Breast epithelium (tissue), 4 donors: ENCODE measurements at regions not wholly inside any gene's neighbourhood (a gene's known extent, or its start where the extent isn't known, plus 50 kb on each side); places are given as distances from the start of the nearest gene placed in this dataset.

ENCODE experiments used
- DNase-seq, 2 donors: peaks; one replicate each; pipeline ENCODE4 v3.0.0-alpha.2; 2019; ENCODE audit warnings: low spot score in 2 of 2
- H3K27ac ChIP-seq, 2 donors: fragments of 200-600 bp; sonication (generic) in 1 of 2; one replicate each; pipeline ENCODE4 v1.5.1; 2016 to 2019; ENCODE audit warnings: mild to moderate bottlenecking in 1 of 2
- H3K27me3 ChIP-seq, 2 donors: fragments of 200-600 bp; sonication (generic) in 1 of 2; one replicate each; pipeline versions ENCODE4 v1.5.1 to v1.6.0; 2017 to 2019; ENCODE audit warnings: control low read depth in 1 of 2, mild to moderate bottlenecking in 1 of 2
- H3K36me3 ChIP-seq: fragments of 200-600 bp; one replicate; pipeline ENCODE4 v1.5.1; 2019
- H3K4me1 ChIP-seq, 2 donors: fragments of 200-600 bp; sonication (generic); one replicate each; pipeline ENCODE4 v1.5.1; 2016 to 2019; ENCODE audit warnings: control low read depth in 1 of 2
- H3K4me3 ChIP-seq, 3 donors: fragments of 200-600 bp; sonication (generic); 1 replicate in 2 of 3; 2 replicates in 1 of 3; pipeline ENCODE4 v1.5.1; 2016 to 2019; ENCODE audit warnings: mild to moderate bottlenecking in 3 of 3, moderate library complexity in 2 of 3
- H3K9me3 ChIP-seq, 2 donors: fragments of 200-600 bp; sonication (generic) in 1 of 2; one replicate each; pipeline ENCODE4 v1.5.1; 2016 to 2019; ENCODE audit warnings: control low read depth in 1 of 2
- POLR2A ChIP-seq: fragments of 450-650 bp; IDR thresholded peaks from one replicate; pipeline ENCODE4 v1.6.1; 2016; ENCODE audit warnings: antibody characterized with exemption, mild to moderate bottlenecking, moderate library complexity
- POLR2AphosphoS5 ChIP-seq, 3 donors: sonication (generic); formaldehyde crosslinking; IDR thresholded peaks; one replicate each; pipeline ENCODE4 v1.6.1; 2017; ENCODE audit warnings: antibody characterized with exemption in 3 of 3
- intact Hi-C: fragments of 100-400 bp; cut with DNase I; formaldehyde crosslinking; loops from one replicate; pipeline ENCODE4 v1.15.1; 2023; ENCODE audit warnings: low total_unique reads
- TF ChIP-seq, protein P1 (sequence below), 3 donors: fragments of 450-650 bp; IDR thresholded peaks; one replicate each; pipeline ENCODE4 v1.5.1; 2016 to 2017; ENCODE audit warnings: antibody characterized with exemption in 3 of 3, mild to moderate bottlenecking in 3 of 3, moderate library complexity in 3 of 3

GRCh38 chr5:7955476-7955875, 86.5 kb downstream of the MTRR start:
- H3K27me3 ChIP-seq: no peaks in the 10 kb centered on the region
- no peaks in the 10 kb centered on the region for H3K9me3 ChIP-seq
- DNase-seq: no peak
- H3K36me3 ChIP-seq: no peaks in the 10 kb centered on the region
- no peaks in the 10 kb centered on the region for H3K4me1 ChIP-seq
- no peak overlapping the region for H3K4me3 ChIP-seq
- intact Hi-C loops: no loop called here
- TF ChIP-seq POLR2AphosphoS5 (IDR thresholded peaks at IDR 0.05) (no peak), POLR2A (no peak)
- TF ChIP-seq, protein P1, sequence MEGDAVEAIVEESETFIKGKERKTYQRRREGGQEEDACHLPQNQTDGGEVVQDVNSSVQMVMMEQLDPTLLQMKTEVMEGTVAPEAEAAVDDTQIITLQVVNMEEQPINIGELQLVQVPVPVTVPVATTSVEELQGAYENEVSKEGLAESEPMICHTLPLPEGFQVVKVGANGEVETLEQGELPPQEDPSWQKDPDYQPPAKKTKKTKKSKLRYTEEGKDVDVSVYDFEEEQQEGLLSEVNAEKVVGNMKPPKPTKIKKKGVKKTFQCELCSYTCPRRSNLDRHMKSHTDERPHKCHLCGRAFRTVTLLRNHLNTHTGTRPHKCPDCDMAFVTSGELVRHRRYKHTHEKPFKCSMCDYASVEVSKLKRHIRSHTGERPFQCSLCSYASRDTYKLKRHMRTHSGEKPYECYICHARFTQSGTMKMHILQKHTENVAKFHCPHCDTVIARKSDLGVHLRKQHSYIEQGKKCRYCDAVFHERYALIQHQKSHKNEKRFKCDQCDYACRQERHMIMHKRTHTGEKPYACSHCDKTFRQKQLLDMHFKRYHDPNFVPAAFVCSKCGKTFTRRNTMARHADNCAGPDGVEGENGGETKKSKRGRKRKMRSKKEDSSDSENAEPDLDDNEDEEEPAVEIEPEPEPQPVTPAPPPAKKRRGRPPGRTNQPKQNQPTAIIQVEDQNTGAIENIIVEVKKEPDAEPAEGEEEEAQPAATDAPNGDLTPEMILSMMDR (IDR thresholded peaks at IDR 0.05): no peak
- no peak overlapping the region for H3K27ac ChIP-seq

DNA sequence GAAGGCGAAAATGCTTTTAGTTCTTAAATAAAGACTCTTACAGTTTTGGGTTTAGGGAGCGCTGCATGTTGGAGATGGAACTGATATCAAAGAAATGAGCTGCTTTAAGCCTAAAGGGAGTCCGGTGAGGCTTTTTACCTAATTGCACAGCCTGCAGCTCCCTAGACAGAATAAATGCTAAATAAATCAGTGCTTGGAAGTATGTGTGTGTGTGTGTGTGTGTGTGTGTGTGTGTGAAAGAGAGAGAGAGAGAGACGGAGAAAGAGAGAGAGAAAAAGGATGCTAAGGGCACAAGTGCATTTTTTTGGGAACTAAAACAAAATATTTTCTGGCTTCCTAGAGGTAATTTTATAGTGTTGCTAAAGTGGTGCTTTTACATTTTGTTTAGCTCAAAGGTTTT, 88.4 kb downstream of the MTRR start:
- no peaks in the 10 kb centered on the region for H3K27me3 ChIP-seq
- no peaks in the 10 kb centered on the region for H3K36me3 ChIP-seq
- H3K4me3 ChIP-seq: no peak overlapping the region
- no peaks in the 10 kb centered on the region for H3K9me3 ChIP-seq
- intact Hi-C loops: no loop called here
- TF ChIP-seq POLR2A (no peak), POLR2AphosphoS5 (IDR thresholded peaks at IDR 0.05) (no peak)
- TF ChIP-seq, protein P1 (IDR thresholded peaks at IDR 0.05): no peak
- no peak overlapping the region for H3K27ac ChIP-seq
- H3K4me1 ChIP-seq: no peaks in the 10 kb centered on the region
- no peak for DNase-seq

- no peak for TF ChIP-seq POLR2A
- TF ChIP-seq POLR2AphosphoS5 (IDR thresholded peaks at IDR 0.05): no peak
- TF ChIP-seq, protein P1 (IDR thresholded peaks at IDR 0.05): no peak
These were observed 91.2 kb downstream of the MTRR start for GRCh38 chr5:7960142-7960541.

GRCh38 chr5:7961540-7961939, 92.6 kb downstream of the MTRR start:
- H3K4me1 ChIP-seq: no peaks in the 10 kb centered on the region
- intact Hi-C loops: no loop called here
- H3K9me3 ChIP-seq: no peaks in the 10 kb centered on the region
- no peak overlapping the region for H3K27ac ChIP-seq
- no peak for DNase-seq
- H3K36me3 ChIP-seq: no peaks in the 10 kb centered on the region
- H3K4me3 ChIP-seq: no peak overlapping the region
- TF ChIP-seq POLR2AphosphoS5 (IDR thresholded peaks at IDR 0.05) (no peak), POLR2A (no peak)
- TF ChIP-seq, protein P1 (IDR thresholded peaks at IDR 0.05): no peak
- H3K27me3 ChIP-seq: no peaks in the 10 kb centered on the region

More at GRCh38 chr5:7960142-7960541, 91.2 kb downstream of the MTRR start:
- Histone ChIP-seq H3K4me3 (no peak overlapping the region), H3K27ac (no peak overlapping the region), H3K36me3 (no peaks in the 10 kb centered on the region), H3K4me1 (no peaks in the 10 kb centered on the region), H3K27me3 (no peaks in the 10 kb centered on the region), H3K9me3 (no peaks in the 10 kb centered on the region)
- intact Hi-C loops: no loop called here
- DNase-seq: no peak

DNA sequence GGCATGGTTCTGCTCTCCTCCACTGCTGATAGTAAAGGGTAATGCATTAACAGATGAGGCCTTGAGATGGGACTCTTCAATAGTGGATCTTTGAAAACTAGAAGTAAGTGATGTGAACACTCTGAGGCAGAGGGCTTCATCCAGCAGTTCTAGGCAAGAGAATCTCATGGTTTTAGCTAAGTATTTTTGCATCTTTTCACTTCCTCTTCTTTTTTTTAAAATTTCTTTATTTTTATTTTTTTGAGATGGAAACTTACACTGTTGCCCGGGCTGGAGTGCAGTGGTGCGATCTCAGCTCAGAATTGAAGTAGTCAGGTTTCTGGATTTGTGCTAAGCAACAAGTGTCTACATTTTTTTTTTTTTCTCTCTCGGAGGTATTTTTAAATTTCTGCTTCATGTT, 101.9 kb downstream of the MTRR start:
- Histone ChIP-seq H3K4me1 (no peaks in the 10 kb centered on the region), H3K4me3 (no peak overlapping the region), H3K27ac (no peak overlapping the region), H3K27me3 (no peaks in the 10 kb centered on the region), H3K36me3 (no peaks in the 10 kb centered on the region), H3K9me3 (no peaks in the 10 kb centered on the region)
- no peak for DNase-seq
- intact Hi-C loops: no loop called here
- TF ChIP-seq, protein P1 (IDR thresholded peaks at IDR 0.05): no peak
- TF ChIP-seq POLR2AphosphoS5 (IDR thresholded peaks at IDR 0.05) (no peak), POLR2A (no peak)
